ENCODE measurements at regions not wholly inside any gene's neighbourhood (a gene's known extent, or its start where the extent isn't known, plus 50 kb on each side); places are given as distances from the start of the nearest gene placed in this dataset.

- no peak overlapping the region for H3K27ac ChIP-seq
- TF ChIP-seq ZFX (IDR thresholded peaks at IDR 0.05; ENCODE audit: borderline replicate concordance) (no peak), CTCF (IDR thresholded peaks at IDR 0.05) (no peak)
Measured at GRCh38 chr3:102544741-102545140, 109.9 kb downstream of the ZPLD1 start.

GRCh38 chr3:102545276-102545675, 110.5 kb downstream of the ZPLD1 start:
- TF ChIP-seq ZFX (IDR thresholded peaks at IDR 0.05; ENCODE audit: borderline replicate concordance) (no peak), CTCF (IDR thresholded peaks at IDR 0.05) (no peak)
- no peak overlapping the region for H3K27ac ChIP-seq

GRCh38 chr3:102553876-102554275, 119.1 kb downstream of the ZPLD1 start:
- no peak overlapping the region for H3K27ac ChIP-seq
- TF ChIP-seq CTCF (IDR thresholded peaks at IDR 0.05), result no peak
- TF ChIP-seq ZFX (IDR thresholded peaks at IDR 0.05; ENCODE audit: borderline replicate concordance), result no peak

- H3K27ac ChIP-seq, result no peak overlapping the region
- TF ChIP-seq CTCF (IDR thresholded peaks at IDR 0.05) (no peak), ZFX (IDR thresholded peaks at IDR 0.05; ENCODE audit: borderline replicate concordance) (no peak)
Measured at GRCh38 chr3:102570511-102570910, 135.7 kb downstream of the ZPLD1 start.

- no peak overlapping the region for H3K27ac ChIP-seq
- TF ChIP-seq CTCF (IDR thresholded peaks at IDR 0.05) (no peak), ZFX (IDR thresholded peaks at IDR 0.05; ENCODE audit: borderline replicate concordance) (no peak)
Measured at GRCh38 chr3:102571006-102571405, 136.2 kb downstream of the ZPLD1 start.

- TF ChIP-seq ZFX (IDR thresholded peaks at IDR 0.05; ENCODE audit: borderline replicate concordance), result no peak
- TF ChIP-seq CTCF (IDR thresholded peaks at IDR 0.05), result no peak
- no peak overlapping the region for H3K27ac ChIP-seq
Measured at GRCh38 chr3:102571720-102572384, 137.0 kb downstream of the ZPLD1 start.

GRCh38 chr3:102573483-102574028, 138.7 kb downstream of the ZPLD1 start:
- H3K27ac ChIP-seq, result no peak overlapping the region
- TF ChIP-seq ZFX (IDR thresholded peaks at IDR 0.05; ENCODE audit: borderline replicate concordance) (no peak), CTCF (IDR thresholded peaks at IDR 0.05) (no peak)

Data from 22Rv1 (cell line).